VCaP (cell line): ENCODE measurements at regions not wholly inside any gene's neighbourhood (a gene's known extent, or its start where the extent isn't known, plus 50 kb on each side); places are given as distances from the start of the nearest gene placed in this dataset.

Source experiments
- H3K27ac ChIP-seq: fragments of 450-650 bp; 2 replicates; pipeline ENCODE4 v1.5.1; 2017
- TF ChIP-seq, protein P1 (sequence below): fragments of 450-650 bp; conservative IDR thresholded peaks from 2 replicates; pipeline ENCODE4 v1.5.1; 2017; ENCODE audit warnings: mild to moderate bottlenecking, moderate library complexity

DNA sequence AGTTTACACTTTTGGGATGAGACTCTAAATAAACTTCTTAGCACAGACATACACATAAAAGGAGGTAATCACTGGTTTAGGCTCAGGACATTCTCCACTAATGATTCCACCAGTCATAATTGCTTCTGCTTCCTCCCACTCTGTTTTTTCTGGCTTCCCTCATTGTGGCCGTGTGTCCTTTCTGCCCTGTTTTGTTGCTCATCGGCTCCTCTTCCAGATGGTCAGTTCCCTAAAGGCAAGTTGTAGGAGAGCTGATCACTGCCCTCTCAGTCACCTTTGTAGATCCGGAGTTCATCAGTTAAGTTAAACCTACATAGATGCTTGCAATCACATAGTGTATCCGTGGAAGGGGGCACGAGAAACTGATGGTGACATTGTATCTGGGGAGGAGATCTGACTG, 200.5 kb upstream of the ARG1 start:
- H3K27ac ChIP-seq, result no peak overlapping the region
- TF ChIP-seq, protein P1, sequence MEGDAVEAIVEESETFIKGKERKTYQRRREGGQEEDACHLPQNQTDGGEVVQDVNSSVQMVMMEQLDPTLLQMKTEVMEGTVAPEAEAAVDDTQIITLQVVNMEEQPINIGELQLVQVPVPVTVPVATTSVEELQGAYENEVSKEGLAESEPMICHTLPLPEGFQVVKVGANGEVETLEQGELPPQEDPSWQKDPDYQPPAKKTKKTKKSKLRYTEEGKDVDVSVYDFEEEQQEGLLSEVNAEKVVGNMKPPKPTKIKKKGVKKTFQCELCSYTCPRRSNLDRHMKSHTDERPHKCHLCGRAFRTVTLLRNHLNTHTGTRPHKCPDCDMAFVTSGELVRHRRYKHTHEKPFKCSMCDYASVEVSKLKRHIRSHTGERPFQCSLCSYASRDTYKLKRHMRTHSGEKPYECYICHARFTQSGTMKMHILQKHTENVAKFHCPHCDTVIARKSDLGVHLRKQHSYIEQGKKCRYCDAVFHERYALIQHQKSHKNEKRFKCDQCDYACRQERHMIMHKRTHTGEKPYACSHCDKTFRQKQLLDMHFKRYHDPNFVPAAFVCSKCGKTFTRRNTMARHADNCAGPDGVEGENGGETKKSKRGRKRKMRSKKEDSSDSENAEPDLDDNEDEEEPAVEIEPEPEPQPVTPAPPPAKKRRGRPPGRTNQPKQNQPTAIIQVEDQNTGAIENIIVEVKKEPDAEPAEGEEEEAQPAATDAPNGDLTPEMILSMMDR, result no peak

DNA sequence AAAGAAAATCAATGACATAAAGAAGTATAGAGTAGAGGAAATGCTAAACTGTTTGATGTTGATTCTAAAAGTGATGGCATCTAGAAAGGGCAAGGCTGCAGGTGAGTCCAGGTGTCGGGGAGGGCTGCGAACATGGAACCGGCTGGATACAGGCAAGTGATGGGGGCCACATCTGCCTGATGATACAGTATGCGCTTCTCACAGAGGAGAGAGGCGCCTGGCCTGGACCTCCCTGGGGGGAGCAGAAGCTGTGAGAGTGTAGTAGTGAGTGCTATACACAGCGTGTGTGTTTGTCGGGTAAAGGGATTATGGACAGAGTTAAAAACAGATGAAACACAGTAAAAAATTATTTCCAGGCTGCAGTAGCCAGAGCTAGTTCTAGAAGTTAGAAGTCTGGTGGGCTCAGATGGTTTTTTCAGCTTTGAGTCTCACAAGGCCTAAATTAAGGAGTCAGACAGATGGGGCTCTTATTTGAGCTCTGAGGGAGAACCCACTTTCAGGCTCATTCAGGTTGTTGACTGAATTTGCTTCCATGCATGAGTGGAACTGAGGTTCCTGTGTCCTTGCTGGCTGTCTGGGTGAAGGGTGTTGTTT, 195.8 kb upstream of the ARG1 start:
- TF ChIP-seq, protein P1, result no peak
- H3K27ac ChIP-seq, result no peak overlapping the region

DNA sequence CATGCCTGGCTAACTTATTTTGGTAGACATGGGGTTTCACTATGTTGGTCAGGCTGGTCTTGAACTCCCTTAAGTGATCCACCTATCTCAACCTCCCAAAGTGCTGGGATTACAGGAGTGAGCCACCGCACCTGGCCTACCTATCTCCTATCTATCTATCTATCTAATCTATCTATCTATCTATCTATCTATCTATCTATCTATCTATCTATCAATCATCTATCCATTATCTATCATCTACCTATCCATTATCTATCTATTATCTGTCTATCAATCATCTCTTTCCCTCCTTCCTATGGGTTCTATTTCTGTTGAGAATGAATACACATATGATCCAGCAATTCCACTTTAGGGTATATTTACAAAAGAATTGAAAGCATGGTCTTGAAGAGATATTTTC, 194.2 kb upstream of the ARG1 start:
- H3K27ac ChIP-seq, result no peak overlapping the region
- TF ChIP-seq, protein P1, result no peak

DNA sequence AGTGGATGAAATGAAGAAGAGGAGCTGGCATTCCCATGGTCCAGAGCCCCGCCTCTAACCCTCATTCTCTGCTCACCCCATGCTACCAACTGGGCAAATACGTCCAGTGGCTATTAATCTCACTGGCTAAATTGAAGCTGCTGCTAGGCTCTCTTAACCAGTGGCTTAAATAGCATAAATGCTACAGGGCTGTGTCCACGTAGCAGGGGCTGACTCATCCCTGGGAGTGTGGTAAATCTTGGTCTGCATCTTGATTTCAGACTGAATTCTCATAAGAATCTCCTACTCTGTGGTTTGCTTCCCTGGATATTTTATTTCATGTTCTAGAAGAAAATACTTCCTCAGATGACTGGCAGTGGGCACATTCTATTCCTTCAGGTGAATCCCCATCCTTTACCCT, 193.1 kb upstream of the ARG1 start:
- TF ChIP-seq, protein P1, result no peak
- H3K27ac ChIP-seq, result no peak overlapping the region

DNA sequence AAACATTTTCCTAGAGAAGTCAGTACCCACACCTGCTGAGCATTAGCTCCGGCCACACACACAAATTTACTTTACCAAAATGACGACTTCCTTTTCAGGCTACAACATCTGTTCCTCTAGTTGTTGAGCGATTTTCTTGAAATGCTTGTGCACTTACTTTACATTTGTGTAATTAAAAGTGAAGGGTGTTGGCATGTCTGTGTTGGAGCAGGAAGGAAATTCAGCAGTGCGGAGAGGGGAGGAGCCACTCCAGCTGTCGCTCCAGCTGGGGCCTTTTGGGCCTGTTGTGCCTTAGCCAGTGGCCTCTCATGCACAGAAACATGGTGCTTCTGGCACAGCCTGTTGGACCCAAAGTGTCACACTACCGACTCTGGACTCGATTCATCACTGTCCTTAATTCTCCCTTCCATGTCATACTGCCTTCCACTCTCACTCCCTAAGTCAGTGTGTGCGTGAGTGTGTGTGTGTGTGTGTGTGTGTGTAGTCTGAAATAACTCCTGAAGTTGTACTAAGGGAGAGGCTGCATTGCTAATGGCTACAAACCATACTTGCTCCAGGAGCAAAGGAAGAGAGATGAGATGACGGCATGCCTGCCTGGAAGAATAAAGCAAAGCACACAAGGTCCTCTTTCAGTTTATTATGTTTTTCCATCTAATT, 191.8 kb upstream of the ARG1 start:
- H3K27ac ChIP-seq, result no peak overlapping the region
- TF ChIP-seq, protein P1, result no peak

DNA sequence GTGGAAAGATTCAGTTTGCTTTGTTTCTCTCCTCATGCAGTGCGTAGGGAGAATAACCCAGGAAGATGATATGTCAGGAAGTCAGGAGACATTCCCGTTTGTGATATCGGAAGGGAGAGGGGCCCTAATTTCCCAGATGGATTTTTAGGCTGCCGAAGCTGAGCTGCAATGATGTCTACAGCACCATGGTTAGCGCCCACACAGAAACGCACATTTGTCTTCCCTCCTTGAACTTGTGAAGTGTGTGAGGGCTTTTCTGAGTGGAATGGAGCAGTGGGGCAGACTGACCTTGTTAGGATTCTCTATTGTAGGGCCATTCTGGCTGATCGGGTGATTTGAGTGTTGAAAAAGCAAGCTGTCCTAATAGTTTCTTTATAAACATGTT, 191.3 kb upstream of the ARG1 start:
- no peak overlapping the region for H3K27ac ChIP-seq
- TF ChIP-seq, protein P1, result no peak

DNA sequence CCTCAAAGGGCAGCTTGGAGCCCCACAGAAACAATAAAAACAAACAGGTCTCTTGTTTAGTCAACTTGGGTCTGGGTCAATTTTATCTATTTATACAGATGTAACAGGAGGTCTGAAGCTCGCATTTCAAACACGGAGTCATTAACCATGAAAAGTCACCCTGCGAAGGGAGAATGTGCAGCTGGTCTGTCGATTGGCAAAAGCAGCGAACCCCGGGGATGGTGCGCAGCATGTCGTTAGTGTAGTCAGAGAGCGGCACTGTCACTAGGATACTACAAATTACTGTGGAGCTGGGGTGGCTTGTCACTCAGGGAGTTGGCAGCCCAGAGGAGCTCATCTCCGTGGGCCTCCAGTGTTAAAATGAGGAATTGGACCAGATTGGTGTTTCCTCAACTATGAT, 190.4 kb upstream of the ARG1 start:
- TF ChIP-seq, protein P1, result no peak
- H3K27ac ChIP-seq, result no peak overlapping the region
